ENCODE measurements at regions not wholly inside any gene's neighbourhood (a gene's known extent, or its start where the extent isn't known, plus 50 kb on each side); places are given as distances from the start of the nearest gene placed in this dataset.

DNA sequence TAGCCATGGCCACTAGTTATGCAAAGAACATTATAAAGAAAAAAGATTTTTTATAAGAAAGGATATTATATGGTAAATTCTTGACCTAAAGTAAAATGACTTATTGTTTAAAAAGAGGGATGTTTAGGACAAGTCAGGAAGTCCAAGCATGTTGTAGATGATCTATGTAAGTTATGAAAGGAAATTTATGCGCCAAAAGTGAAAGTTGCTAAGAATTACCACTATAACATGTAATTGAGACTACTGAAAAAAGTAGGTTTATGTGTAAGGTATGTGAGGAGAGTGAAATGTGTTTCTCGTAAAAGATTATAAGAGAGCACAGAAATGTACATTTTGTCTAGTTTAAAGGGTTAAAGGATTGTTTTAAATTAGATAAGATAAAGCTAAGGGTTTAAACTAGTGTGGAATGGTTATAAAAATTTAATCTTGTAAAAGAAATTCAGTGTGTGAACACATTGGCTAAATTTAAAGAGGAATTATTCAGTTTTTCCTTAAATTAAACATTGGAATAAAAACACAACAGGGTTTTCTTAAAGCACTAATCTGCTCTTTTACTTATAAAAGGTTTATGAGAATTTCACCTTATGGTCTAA, 1100.4 kb upstream of the EDIL3 start:
- no peak overlapping the region for H3K4me3 ChIP-seq (ENCODE audit: low read depth, low read length)
- TF ChIP-seq, protein P1, sequence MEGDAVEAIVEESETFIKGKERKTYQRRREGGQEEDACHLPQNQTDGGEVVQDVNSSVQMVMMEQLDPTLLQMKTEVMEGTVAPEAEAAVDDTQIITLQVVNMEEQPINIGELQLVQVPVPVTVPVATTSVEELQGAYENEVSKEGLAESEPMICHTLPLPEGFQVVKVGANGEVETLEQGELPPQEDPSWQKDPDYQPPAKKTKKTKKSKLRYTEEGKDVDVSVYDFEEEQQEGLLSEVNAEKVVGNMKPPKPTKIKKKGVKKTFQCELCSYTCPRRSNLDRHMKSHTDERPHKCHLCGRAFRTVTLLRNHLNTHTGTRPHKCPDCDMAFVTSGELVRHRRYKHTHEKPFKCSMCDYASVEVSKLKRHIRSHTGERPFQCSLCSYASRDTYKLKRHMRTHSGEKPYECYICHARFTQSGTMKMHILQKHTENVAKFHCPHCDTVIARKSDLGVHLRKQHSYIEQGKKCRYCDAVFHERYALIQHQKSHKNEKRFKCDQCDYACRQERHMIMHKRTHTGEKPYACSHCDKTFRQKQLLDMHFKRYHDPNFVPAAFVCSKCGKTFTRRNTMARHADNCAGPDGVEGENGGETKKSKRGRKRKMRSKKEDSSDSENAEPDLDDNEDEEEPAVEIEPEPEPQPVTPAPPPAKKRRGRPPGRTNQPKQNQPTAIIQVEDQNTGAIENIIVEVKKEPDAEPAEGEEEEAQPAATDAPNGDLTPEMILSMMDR (IDR thresholded peaks at IDR 0.05; ENCODE audit: control insufficient read depth, extremely low read depth, insufficient read depth) = no peak
- DNase-seq (ENCODE audit: low read depth) = no peak

DNA sequence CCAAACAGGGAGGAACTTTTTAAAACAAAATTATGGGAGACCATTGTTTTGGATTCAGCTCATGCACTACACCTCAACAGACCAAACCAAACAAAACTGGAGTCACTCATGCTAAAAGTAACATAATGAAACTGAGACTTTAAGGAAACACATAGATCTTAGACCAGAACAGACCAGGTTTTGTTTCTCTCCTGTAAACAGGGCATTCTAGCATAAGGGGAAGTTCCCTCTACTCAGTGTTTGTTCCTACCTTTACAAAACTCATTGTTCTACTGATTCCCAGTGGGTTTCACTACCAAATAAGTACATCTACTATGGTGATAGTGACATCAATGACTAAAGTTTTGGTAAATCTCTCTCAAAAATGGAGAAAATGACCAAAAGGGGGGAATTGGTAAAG, 1103.6 kb upstream of the EDIL3 start:
- no peak for DNase-seq (ENCODE audit: low read depth)
- TF ChIP-seq, protein P1 (IDR thresholded peaks at IDR 0.05; ENCODE audit: control insufficient read depth, extremely low read depth, insufficient read depth) = no peak
- no peak overlapping the region for H3K4me3 ChIP-seq (ENCODE audit: low read depth, low read length)

DNA sequence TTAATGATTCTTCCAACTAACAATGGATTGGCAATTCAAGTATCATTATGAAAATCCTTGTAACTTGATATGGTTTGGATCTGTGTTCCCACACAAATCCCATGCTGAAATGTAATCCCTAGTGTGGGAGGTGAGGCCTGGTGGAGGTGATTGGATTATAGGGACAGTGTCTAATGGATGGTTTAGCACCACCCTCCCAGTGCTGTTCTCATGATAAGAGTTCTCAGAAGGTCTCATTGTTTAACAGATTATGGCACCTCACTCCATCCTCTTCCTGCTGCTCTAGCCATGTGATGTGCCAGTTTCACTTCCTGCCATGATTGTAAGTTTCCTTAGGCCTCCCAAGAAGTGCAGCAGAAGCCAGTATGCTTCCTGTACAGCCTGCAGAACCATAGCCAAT, 1116.2 kb upstream of the EDIL3 start:
- no peak for DNase-seq (ENCODE audit: low read depth)
- H3K4me3 ChIP-seq (ENCODE audit: low read depth, low read length) = no peak overlapping the region
- TF ChIP-seq, protein P1 (IDR thresholded peaks at IDR 0.05; ENCODE audit: control insufficient read depth, extremely low read depth, insufficient read depth) = no peak

DNA sequence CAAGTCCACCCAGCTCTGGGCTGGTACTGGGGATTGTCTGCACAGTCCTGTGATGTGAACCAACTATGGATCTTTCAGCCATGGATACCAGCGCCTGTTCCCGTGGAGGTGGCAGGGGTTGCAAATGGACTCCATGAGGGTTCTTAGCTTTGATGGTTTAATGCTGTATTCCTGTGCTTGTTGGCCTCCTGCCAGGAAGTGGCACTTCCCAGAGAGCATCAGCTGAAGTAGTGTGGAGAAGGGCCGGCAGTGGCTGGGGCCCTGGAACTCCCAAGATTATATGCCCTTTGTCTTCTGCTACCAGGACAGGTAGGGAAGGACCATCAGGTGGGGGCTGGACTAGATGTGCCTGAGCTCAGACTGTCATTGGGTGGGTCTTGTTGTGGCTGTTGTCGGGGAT, 1104.8 kb upstream of the COX7C start:
- no peak for DNase-seq (ENCODE audit: low read depth)
- TF ChIP-seq, protein P1 (IDR thresholded peaks at IDR 0.05; ENCODE audit: control insufficient read depth, extremely low read depth, insufficient read depth) = no peak
- H3K4me3 ChIP-seq (ENCODE audit: low read depth, low read length) = no peak overlapping the region

DNA sequence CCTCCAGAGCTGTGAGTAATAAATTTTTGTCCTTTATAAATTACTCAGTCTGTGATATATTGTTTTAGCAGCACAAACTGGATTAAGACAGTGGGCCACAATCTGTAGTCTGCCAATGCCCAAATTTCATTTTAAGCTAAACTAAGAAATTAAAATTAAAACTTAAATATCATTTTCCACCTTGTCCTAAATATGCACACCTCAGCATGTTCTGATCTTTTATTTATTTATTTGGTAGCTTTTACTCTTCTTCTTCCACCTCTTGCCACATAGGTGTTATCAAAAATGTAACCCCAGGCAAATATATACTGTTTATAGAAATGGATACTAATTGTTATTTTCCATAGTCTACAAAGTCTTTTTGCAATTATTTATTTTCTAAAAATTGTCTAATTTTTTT, 1102.2 kb upstream of the COX7C start:
- TF ChIP-seq, protein P1 (IDR thresholded peaks at IDR 0.05; ENCODE audit: control insufficient read depth, extremely low read depth, insufficient read depth) = no peak
- no peak for DNase-seq (ENCODE audit: low read depth)
- no peak overlapping the region for H3K4me3 ChIP-seq (ENCODE audit: low read depth, low read length)

DNA sequence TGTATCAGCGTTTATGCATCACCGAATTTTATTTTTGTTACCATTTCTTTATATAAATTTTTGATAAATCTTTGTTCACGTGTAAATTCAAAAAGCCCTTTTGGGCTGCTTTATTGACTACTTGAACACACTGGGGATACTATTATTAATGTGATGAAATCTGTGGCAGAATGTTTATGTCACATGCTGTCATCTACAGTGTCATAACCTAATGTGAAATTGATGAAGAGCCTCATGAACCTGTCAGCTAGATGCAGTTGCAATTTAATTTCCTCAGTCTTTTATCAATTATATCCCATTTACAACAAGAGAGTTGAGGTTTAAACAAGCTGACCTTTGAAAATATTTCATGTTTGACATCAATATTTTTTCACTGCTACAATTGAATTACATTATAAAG, 1100.4 kb upstream of the COX7C start:
- DNase-seq (ENCODE audit: low read depth) = no peak
- no peak overlapping the region for H3K4me3 ChIP-seq (ENCODE audit: low read depth, low read length)
- TF ChIP-seq, protein P1 (IDR thresholded peaks at IDR 0.05; ENCODE audit: control insufficient read depth, extremely low read depth, insufficient read depth) = no peak

DNA sequence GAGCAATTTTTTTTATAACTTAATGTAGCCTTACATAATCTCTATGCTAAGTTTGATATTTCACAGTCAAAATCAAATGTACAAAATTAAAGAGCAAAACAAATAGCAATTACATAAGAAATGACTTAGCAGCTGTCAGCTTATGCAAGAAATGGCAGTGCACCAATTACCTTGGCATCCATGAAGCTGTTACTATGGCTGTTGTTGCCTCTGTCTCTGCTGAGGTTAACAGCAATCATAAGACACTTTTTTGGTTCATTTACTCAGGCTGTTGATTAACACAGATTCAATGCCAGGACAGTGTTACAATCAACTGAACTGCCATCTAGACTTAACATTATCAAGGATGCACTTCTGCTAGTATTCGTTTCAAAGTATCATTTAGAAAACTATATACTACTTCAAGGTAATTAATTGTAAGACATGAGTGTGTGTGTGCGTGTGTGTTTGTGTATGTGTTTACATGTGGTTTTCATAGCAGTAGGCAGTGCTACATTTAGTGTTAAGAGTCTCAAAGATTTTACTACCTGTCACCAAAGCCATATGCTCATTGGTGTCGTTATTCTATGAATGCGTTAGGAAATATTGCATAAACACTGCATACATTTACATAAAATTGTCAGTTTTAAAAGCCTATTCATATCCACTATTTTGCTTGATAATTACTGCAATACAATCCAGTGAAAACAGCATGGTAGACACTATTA, 1084.2 kb upstream of the COX7C start:
- DNase-seq (ENCODE audit: low read depth) = no peak
- H3K4me3 ChIP-seq (ENCODE audit: low read depth, low read length) = no peak overlapping the region
- TF ChIP-seq, protein P1 (IDR thresholded peaks at IDR 0.05; ENCODE audit: control insufficient read depth, extremely low read depth, insufficient read depth) = no peak

Data from LNCaP clone FGC (cell line).